M059J (cell line): ENCODE measurements at regions not wholly inside any gene's neighbourhood (a gene's known extent, or its start where the extent isn't known, plus 50 kb on each side); places are given as distances from the start of the nearest gene placed in this dataset.

Experiments used
- DNase-seq: peaks from one replicate; pipeline ENCODE4 v3.0.0-alpha.2; 2012; ENCODE audit warnings: low read depth

- no peak for DNase-seq
Observed at GRCh38 chr13:21960108-21960507, 289.2 kb downstream of the FGF9 start.

DNA sequence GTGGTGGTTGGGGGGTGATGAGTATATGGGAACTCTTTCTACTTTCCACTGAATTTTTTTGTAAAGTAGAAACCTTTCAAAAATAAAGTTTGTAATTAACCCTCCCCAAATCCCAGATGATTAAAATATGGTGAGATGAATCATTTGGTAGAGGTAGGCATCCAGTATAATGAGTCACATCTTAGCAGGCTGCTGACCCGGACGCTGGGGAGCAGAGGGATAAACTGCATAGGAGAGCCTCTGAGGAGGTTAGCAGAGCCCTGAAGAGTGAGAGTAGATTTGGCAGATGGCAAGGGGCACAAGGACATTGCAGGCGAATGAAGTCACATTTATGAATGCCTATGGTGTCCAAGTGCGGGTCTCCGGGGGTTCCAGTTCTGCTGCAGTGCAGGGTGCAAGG, 293.8 kb downstream of the FGF9 start:
- DNase-seq = no peak

GRCh38 chr13:21965095-21965494, 294.2 kb downstream of the FGF9 start:
- DNase-seq = no peak

GRCh38 chr13:21966014-21966413, 295.1 kb downstream of the FGF9 start:
- DNase-seq = no peak

GRCh38 chr13:21967871-21968270, 297.0 kb downstream of the FGF9 start:
- DNase-seq = no peak

DNA sequence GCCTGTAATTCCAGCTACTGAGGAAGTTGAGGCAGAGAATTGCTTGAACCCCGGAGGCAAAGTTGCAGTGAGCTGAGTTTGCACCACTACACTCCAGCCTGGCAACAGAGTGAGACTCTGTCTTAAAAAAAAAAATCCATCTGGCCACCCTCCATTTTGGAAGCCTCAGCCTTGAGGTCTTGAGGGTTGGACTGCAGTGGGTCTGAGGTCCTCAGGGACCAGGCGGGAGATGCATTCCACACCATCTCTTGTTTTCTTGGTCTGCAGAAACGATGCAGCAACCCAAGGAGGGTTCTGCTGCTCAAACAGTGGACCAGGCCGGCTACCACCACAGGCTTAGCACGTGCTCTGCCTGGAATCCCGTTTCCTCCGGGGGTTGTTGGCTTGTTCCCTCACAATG, 299.3 kb downstream of the FGF9 start:
- no peak for DNase-seq

DNA sequence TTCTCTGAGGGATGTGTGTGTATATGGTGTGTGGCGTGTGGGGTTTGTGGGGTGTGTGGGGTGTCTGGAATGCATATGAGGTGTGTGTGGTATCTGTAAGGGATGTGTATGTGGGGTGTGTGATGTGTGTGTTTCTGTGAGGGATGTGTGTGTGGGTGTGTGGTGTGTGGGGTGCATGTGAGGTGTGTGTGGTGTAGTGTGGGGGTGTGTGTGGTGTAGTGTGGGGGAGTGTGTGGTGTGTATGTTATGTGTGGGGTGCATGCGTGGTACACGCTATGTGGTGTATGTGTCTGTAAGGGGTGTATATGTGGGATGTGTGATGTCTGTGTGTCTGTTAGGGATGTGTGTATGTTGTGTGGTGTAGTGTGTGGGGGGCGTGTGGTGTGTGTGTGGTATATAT, 300.0 kb downstream of the FGF9 start:
- no peak for DNase-seq

DNA sequence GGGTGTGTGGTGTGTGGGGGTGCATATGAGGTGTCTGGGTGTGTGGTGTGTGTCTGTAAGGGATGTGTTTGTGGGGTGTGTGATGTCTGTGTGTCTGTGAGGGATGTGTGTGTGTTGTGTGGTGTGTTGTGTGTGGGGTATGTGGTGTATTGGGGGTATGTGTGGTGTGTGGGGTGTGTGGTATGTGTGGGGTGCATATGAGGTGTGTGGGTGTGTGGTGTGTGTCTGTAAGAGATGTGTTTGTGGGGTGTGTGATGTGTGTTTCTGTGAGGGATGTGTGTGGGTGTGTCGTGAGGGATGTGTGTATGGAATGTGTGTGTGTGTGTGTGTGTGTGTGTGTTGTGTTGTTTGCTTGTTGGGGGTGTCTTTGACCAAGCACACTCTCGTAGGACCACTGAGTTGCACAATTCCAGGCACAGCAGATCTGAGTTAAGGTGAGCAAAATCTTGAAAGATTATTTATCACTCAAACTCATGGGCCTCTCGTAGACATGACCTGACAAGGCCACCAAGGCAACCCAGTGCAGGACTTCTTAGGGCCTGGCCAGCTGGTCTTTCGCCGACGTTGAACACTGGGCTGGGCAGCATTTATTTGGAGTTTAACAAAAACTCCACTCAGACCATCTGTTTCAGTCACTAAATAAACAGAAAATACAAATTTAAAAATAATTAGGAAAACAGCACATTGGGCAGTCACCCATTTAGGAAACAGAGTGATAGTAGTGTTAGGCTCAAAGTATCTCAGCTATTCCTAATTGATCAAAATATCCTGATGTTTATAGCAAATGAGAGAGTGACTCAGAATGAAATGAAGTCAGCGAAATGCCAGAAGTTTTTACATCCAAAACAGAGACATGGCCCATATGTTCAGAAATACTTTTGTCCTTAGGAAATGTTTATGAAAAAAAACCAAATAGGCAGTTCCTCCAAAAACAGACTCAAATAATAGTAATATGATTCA, 301.1 kb downstream of the FGF9 start:
- DNase-seq = no peak

- DNase-seq = no peak
Observed at GRCh38 chr13:21973437-21974125, 302.7 kb downstream of the FGF9 start.

GRCh38 chr13:21974741-21975140, 303.9 kb downstream of the FGF9 start:
- DNase-seq = no peak

GRCh38 chr13:21976159-21976558, 305.3 kb downstream of the FGF9 start:
- no peak for DNase-seq

GRCh38 chr13:21979161-21979806, 308.4 kb downstream of the FGF9 start:
- DNase-seq = no peak

GRCh38 chr13:21980049-21980448, 309.2 kb downstream of the FGF9 start:
- no peak for DNase-seq

DNA sequence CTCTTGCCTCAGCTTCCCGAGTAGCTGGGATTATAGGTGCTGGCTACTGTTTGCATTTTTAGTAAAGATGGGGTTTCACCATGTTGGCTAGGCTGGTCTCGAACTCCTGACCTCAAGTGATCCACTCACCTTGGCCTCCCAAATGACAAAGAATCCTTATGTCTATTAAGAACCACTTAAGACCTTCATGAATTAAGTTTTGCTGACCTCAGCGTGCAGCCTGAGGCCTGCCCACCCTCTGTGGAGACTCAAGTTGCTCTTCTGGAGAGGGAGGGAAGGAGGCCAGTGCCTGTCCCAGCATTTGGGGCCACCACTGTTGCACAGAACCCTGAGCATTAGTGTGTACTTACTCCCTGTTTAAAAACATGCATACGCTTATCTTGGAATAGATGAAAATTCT, 313.3 kb downstream of the FGF9 start:
- no peak for DNase-seq

GRCh38 chr13:21986602-21987001, 315.7 kb downstream of the FGF9 start:
- DNase-seq = no peak

GRCh38 chr13:21987793-21988192, 316.9 kb downstream of the FGF9 start:
- DNase-seq = no peak

- DNase-seq = no peak
Observed at GRCh38 chr13:21988624-21989023, 317.8 kb downstream of the FGF9 start.

GRCh38 chr13:21996049-21996448, 325.2 kb downstream of the FGF9 start:
- DNase-seq = no peak

DNA sequence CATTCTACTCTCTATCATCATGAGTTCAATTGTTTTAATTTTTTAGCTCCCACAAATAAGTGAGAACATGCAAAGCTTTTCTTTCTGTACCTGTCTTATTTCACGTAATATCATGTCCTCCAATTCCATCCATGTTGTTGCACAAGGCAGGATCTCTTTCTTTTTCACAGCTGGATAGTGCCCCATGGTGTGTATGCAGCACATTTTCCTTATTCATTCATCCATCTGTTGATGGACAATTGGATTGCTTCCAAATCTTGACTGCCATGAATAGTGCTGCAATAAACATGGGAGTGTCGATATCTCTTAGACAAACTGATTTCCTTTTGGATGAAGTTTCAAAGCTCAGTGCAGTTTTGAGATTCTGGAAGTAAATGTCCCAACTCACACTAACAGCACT, 326.9 kb downstream of the FGF9 start:
- DNase-seq = no peak

DNA sequence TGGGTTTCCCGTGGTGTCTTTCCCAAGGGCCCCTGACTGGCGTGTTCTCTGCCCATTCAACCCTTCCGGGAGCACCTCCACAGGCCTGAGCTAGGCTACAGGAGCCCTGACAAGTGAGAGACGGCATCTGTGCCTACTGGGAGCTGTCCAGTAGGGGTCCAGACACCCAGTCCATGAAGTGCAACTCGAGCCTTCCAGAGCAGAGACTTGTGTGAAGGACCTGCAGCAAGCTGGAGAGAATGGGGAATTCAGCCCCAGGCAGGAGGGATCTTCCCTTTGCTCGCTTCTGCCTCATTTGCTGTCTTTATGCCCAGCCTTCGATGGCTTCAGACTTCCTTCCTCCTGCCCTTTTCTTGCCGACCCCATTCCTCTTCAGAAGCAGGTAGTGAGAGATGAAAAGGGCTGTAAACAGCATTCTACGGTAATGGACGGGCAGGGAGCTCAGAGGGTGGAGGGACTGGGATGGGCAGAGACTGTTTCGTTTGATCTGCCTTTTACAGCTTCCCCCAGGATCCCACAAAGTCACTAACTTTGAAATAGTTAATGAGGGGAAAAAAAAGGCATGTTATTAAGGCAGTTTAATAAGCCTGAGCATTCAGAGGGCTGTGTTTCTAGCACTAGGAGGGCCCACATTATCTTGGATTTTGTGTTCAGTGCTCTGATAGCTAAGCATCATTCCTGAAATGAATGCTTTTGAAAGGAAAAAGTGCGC, 327.6 kb downstream of the FGF9 start:
- no peak for DNase-seq

DNA sequence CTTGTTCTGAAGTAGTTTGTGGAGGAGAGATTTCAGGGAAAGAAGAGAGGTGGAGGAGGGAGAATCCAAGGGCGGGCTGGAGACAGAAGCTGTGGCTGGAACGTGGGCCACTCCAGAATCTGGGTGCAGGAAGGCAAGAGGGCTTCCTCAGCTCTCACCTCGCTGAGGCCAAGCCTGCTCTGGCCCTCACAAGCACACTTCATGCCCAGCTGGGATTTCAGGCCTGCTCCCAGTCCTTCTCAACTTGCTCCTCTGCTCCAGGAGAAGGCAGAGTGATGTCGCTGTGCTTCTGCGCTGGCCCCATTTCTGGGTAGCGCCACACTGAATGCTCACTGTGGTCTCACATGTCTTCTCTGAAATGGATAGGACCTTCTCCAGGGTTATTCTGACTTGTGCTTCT, 328.8 kb downstream of the FGF9 start:
- no peak for DNase-seq

- DNase-seq = no peak
Observed at GRCh38 chr13:22000191-22000590, 329.3 kb downstream of the FGF9 start.
